ENCODE measurements at regions not wholly inside any gene's neighbourhood (a gene's known extent, or its start where the extent isn't known, plus 50 kb on each side); places are given as distances from the start of the nearest gene placed in this dataset.

DNA sequence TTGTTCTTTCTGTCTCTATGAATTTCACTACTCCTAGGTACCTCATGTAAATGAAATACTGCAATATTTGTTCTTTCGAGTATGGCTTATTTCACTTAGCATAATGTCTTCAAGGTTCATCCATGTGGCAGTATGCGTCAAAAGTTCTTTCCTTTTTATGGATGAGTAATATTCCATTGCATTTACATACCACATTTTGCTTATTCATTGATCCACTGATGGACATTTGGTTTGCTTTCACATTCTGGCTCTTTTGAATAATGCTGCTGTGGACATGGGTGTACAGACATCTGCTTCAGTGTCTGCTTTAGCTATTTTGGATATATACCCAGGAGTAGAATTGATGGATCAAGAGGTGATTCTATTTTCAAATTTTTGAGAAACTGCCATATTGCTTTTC is 144.2 kb upstream of the PAPPA start:
- CTCF ChIA-PET = no interaction called here

DNA sequence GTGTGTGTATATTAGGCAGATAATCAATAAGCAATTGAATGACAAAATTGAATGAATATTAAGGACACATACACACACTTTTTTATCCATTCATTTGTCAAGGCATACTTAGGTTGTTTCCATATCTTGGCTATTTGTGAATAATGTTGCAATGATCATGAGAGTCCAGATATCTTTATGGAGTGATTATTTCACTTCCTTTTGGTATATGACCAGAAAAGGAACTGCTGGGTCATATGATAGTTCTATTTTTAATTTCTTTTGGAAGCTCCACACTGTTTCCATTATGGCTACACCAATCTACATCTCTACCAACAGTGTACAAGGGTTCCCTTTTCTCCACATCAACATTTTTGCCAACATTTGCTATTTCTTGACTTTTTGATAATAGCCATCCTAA is 137.7 kb upstream of the PAPPA start:
- no peak overlapping the region for H3K27ac ChIP-seq (ENCODE audit: low read length)
- Mint-ChIP-seq H3K4me1 (no peaks in the 10 kb centered on the region), H3K9me3 (peaks cover 6 to 21% (median 12%) of the 10 kb centered on the region in 3 donors), H3K27me3 (no peaks in the 10 kb centered on the region), H3K4me3 (no peak overlapping the region), H3K27ac (no peak overlapping the region), H3K36me3 (no peaks in the 10 kb centered on the region)
- ChIA-PET POLR2A (no interaction called here), CTCF (no interaction called here)
- no peak for ATAC-seq (replicated peaks in 1 of 4)
- no peaks in the 10 kb centered on the region for H3K9me3 ChIP-seq
- no peaks in the 10 kb centered on the region for H3K27me3 ChIP-seq (replicated peaks in 1 of 2; ENCODE audit: control insufficient read depth in 2 of 2, extremely low read depth in 1 of 2, insufficient read depth in 2 of 2, low read length in 1 of 2)
- no peak overlapping the region for H3K4me3 ChIP-seq (ENCODE audit: control insufficient read depth in 1 of 2, extremely low read depth in 1 of 2, low read length in 1 of 2)
- DNase-seq = no peak
- H3K4me1 ChIP-seq (ENCODE audit: control insufficient read depth in 1 of 2, extremely low read depth in 1 of 2, insufficient read depth in 2 of 2, low read length in 2 of 2) = no peaks in the 10 kb centered on the region
- no peaks in the 10 kb centered on the region for H3K36me3 ChIP-seq (ENCODE audit: control insufficient read depth in 2 of 2, extremely low read depth in 1 of 2, insufficient read depth in 1 of 2, low read length in 1 of 2)

More for the DNA sequence above, 144.2 kb upstream of the PAPPA start:
- Histone ChIP-seq H3K27ac (ENCODE audit: low read length) (no peak overlapping the region), H3K27me3 (replicated peaks in 1 of 2; ENCODE audit: control insufficient read depth in 2 of 2, extremely low read depth in 1 of 2, insufficient read depth in 2 of 2, low read length in 1 of 2) (no peaks in the 10 kb centered on the region), H3K4me1 (ENCODE audit: control insufficient read depth in 1 of 2, extremely low read depth in 1 of 2, insufficient read depth in 2 of 2, low read length in 2 of 2) (no peaks in the 10 kb centered on the region), H3K9me3 (no peaks in the 10 kb centered on the region), H3K36me3 (ENCODE audit: control insufficient read depth in 2 of 2, extremely low read depth in 1 of 2, insufficient read depth in 1 of 2, low read length in 1 of 2) (no peaks in the 10 kb centered on the region), H3K4me3 (ENCODE audit: control insufficient read depth in 1 of 2, extremely low read depth in 1 of 2, low read length in 1 of 2) (no peak overlapping the region)
- no peak overlapping the region for H3K4me3 Mint-ChIP-seq
- no peaks in the 10 kb centered on the region for H3K36me3 Mint-ChIP-seq
- H3K9me3 Mint-ChIP-seq = peaks cover 0 to 14% (median 5%) of the 10 kb centered on the region in 3 donors
- POLR2A ChIA-PET = no interaction called here
- ATAC-seq (replicated peaks in 1 of 4) (no peak), DNase-seq (no peak)
- no peaks in the 10 kb centered on the region for H3K27me3 Mint-ChIP-seq
- H3K27ac Mint-ChIP-seq = no peak overlapping the region
- no CpG with 5 or more reads among the region's 2 CpGs for WGBS (ENCODE audit: insufficient coverage)
- H3K4me1 Mint-ChIP-seq = no peaks in the 10 kb centered on the region

DNA sequence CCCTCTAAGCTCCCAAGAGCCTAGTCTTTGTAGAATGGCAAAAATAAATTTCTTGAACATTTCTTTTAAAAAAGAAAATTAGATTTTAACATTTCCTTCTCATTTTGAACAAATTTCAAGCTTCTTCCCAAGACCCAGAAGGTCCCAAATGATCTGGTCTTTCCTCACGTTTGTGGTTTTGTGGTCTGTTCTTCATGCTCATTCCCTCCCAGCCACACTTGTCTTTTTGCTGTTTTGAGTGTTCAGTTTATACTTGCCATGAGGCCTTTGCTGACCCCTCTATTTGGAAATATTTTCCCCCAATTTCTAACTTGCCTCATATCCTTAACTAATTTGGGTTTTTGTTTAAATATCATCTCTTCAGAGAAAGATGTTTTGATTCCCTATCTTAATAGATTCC is 133.4 kb upstream of the PAPPA start:
- Histone ChIP-seq H3K4me1 (ENCODE audit: control insufficient read depth in 1 of 2, extremely low read depth in 1 of 2, insufficient read depth in 2 of 2, low read length in 2 of 2) (no peaks in the 10 kb centered on the region), H3K27me3 (replicated peaks in 1 of 2; ENCODE audit: control insufficient read depth in 2 of 2, extremely low read depth in 1 of 2, insufficient read depth in 2 of 2, low read length in 1 of 2) (no peaks in the 10 kb centered on the region), H3K4me3 (ENCODE audit: control insufficient read depth in 1 of 2, extremely low read depth in 1 of 2, low read length in 1 of 2) (no peak overlapping the region), H3K27ac (ENCODE audit: low read length) (no peak overlapping the region), H3K9me3 (no peaks in the 10 kb centered on the region), H3K36me3 (ENCODE audit: control insufficient read depth in 2 of 2, extremely low read depth in 1 of 2, insufficient read depth in 1 of 2, low read length in 1 of 2) (no peaks in the 10 kb centered on the region)
- ChIA-PET POLR2A (no interaction called here), CTCF (no interaction called here)
- no CpG with 5 or more reads among the region's 1 CpG for WGBS (ENCODE audit: insufficient coverage)
- DNase-seq = no peak
- Mint-ChIP-seq H3K4me1 (no peaks in the 10 kb centered on the region), H3K36me3 (no peaks in the 10 kb centered on the region), H3K27ac (no peak overlapping the region), H3K9me3 (peaks cover 6 to 23% (median 9%) of the 10 kb centered on the region in 3 donors), H3K27me3 (no peaks in the 10 kb centered on the region), H3K4me3 (no peak overlapping the region)
- ATAC-seq (replicated peaks in 1 of 4) = no peak

DNA sequence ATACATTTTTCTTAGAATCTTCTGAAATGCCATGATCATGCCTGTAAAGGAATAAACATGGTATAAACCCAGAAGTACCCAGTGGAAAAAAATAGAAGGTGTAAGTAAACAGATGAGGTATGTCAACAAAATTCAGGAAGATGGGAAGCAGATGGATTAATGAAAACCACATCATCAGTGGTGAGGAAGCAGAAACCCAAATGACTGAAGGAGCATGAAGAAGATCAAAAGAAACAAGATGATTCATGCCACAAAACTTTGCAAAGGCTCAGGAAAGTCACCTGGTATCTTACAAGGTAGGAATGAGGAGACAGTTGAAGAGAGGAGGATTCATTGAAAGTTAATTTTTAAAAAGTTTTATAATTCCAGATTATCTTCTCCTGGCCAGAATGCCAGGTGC is 132.8 kb upstream of the PAPPA start:
- Histone ChIP-seq H3K4me1 (ENCODE audit: control insufficient read depth in 1 of 2, extremely low read depth in 1 of 2, insufficient read depth in 2 of 2, low read length in 2 of 2) (no peaks in the 10 kb centered on the region), H3K9me3 (no peaks in the 10 kb centered on the region), H3K4me3 (ENCODE audit: control insufficient read depth in 1 of 2, extremely low read depth in 1 of 2, low read length in 1 of 2) (no peak overlapping the region), H3K36me3 (ENCODE audit: control insufficient read depth in 2 of 2, extremely low read depth in 1 of 2, insufficient read depth in 1 of 2, low read length in 1 of 2) (no peaks in the 10 kb centered on the region), H3K27ac (ENCODE audit: low read length) (no peak overlapping the region), H3K27me3 (replicated peaks in 1 of 2; ENCODE audit: control insufficient read depth in 2 of 2, extremely low read depth in 1 of 2, insufficient read depth in 2 of 2, low read length in 1 of 2) (no peaks in the 10 kb centered on the region)
- ATAC-seq (replicated peaks in 1 of 4) (no peak), DNase-seq (no peak)
- Mint-ChIP-seq H3K4me1 (no peaks in the 10 kb centered on the region), H3K9me3 (peaks cover 6 to 23% (median 9%) of the 10 kb centered on the region in 3 donors), H3K4me3 (no peak overlapping the region), H3K27me3 (no peaks in the 10 kb centered on the region), H3K27ac (no peak overlapping the region), H3K36me3 (no peaks in the 10 kb centered on the region)
- CTCF ChIA-PET = no interaction called here
- POLR2A ChIA-PET = no interaction called here

DNA sequence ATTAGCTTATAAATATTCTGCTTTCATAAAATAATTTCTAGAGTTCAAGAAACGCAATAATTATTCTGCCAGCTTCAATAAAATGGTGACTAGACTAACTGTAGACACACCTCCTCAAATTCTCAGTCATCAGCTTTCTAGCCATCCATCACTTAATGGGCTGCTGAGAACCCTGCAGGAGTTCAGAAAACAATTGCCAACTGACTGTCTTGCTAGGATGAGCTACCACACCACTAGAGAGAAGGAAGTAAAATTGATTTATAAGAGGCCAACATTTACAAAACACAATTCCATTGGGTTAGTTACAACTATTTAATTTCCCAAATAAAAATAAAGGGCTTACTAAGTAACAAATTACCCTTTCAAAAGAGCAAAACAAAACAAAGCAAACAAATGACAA is 126.5 kb upstream of the PAPPA start:
- H3K4me3 ChIP-seq (ENCODE audit: control insufficient read depth in 1 of 2, extremely low read depth in 1 of 2, low read length in 1 of 2) = no peak overlapping the region
- no peaks in the 10 kb centered on the region for H3K4me1 ChIP-seq (ENCODE audit: control insufficient read depth in 1 of 2, extremely low read depth in 1 of 2, insufficient read depth in 2 of 2, low read length in 2 of 2)
- H3K9me3 ChIP-seq = no peaks in the 10 kb centered on the region
- Mint-ChIP-seq H3K4me1 (no peaks in the 10 kb centered on the region), H3K4me3 (no peak overlapping the region), H3K27me3 (no peaks in the 10 kb centered on the region), H3K9me3 (peaks cover 10 to 22% (median 18%) of the 10 kb centered on the region in 3 donors), H3K27ac (no peak overlapping the region), H3K36me3 (no peaks in the 10 kb centered on the region)
- POLR2A ChIA-PET = interaction anchor here in 1 of 2 donors (0.6 kb wide), 1 partner anchor 9 kb away, joined by 3 read pairs; no protein-coding TSS in a partner anchor
- CTCF ChIA-PET = no interaction called here
- DNase-seq (no peak), ATAC-seq (replicated peaks in 1 of 4) (no peak)
- H3K27me3 ChIP-seq (replicated peaks in 1 of 2; ENCODE audit: control insufficient read depth in 2 of 2, extremely low read depth in 1 of 2, insufficient read depth in 2 of 2, low read length in 1 of 2) = no peaks in the 10 kb centered on the region
- no peak overlapping the region for H3K27ac ChIP-seq (ENCODE audit: low read length)
- H3K36me3 ChIP-seq (ENCODE audit: control insufficient read depth in 2 of 2, extremely low read depth in 1 of 2, insufficient read depth in 1 of 2, low read length in 1 of 2) = no peaks in the 10 kb centered on the region
- no CpG with 5 or more reads among the region's 1 CpG for WGBS (ENCODE audit: insufficient coverage)

DNA sequence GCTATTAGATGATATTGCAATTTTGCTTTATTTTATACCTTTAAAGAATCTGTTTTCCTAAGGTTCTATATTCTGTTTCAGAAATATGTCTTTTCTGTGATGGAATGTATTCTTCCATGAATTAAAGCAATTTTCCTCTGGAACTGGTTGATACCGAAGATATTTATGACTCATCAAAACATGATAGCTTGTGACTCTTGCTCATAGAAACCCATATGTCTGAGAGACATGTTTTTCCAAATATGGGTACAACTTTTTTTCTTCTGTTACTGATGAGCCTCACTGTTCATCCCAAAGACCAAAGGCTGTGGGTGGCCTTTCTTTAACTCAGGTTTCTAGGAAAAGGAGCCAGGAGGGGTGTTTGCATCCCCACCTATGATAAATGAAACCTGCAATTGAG is 126.1 kb upstream of the PAPPA start:
- Mint-ChIP-seq H3K4me3 (no peak overlapping the region), H3K4me1 (no peaks in the 10 kb centered on the region), H3K27me3 (no peaks in the 10 kb centered on the region), H3K27ac (no peak overlapping the region), H3K9me3 (peaks cover 10 to 22% (median 18%) of the 10 kb centered on the region in 3 donors), H3K36me3 (no peaks in the 10 kb centered on the region)
- H3K4me3 ChIP-seq (ENCODE audit: control insufficient read depth in 1 of 2, extremely low read depth in 1 of 2, low read length in 1 of 2) = no peak overlapping the region
- no peak for DNase-seq
- H3K36me3 ChIP-seq (ENCODE audit: control insufficient read depth in 2 of 2, extremely low read depth in 1 of 2, insufficient read depth in 1 of 2, low read length in 1 of 2) = no peaks in the 10 kb centered on the region
- WGBS (ENCODE audit: insufficient coverage) = no CpG with 5 or more reads among the region's 1 CpG
- H3K4me1 ChIP-seq (ENCODE audit: control insufficient read depth in 1 of 2, extremely low read depth in 1 of 2, insufficient read depth in 2 of 2, low read length in 2 of 2) = no peaks in the 10 kb centered on the region
- H3K9me3 ChIP-seq = no peaks in the 10 kb centered on the region
- no peak overlapping the region for H3K27ac ChIP-seq (ENCODE audit: low read length)
- no peaks in the 10 kb centered on the region for H3K27me3 ChIP-seq (replicated peaks in 1 of 2; ENCODE audit: control insufficient read depth in 2 of 2, extremely low read depth in 1 of 2, insufficient read depth in 2 of 2, low read length in 1 of 2)
- POLR2A ChIA-PET = interaction anchor here in 1 of 2 donors (0.6 kb wide), 1 partner anchor 10 kb away, joined by 3 read pairs; no protein-coding TSS in a partner anchor
- no peak for ATAC-seq (replicated peaks in 1 of 4)
- CTCF ChIA-PET = no interaction called here

DNA sequence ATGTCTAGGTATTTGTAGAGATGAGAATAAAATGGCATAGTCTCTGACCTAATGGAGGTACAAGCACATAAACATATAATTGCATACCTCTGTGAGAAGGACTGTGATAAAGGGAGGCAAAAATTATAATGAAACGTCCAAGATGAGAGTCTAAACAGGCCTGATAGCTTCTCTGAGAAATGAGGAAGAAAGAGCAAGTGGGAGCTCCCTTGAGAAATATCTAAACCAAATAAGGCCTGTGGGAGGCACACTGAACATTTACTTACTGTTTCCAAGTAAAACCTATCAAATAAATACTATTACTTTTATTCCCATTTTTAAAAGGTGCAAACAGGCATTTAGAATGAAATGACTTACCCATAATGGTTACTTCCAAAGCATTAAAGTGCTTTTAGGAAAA is 125.6 kb upstream of the PAPPA start:
- Mint-ChIP-seq H3K4me1 (no peaks in the 10 kb centered on the region), H3K27ac (no peak overlapping the region), H3K4me3 (no peak overlapping the region), H3K9me3 (peaks cover 10 to 22% (median 18%) of the 10 kb centered on the region in 3 donors), H3K27me3 (no peaks in the 10 kb centered on the region), H3K36me3 (no peaks in the 10 kb centered on the region)
- H3K9me3 ChIP-seq = no peaks in the 10 kb centered on the region
- CTCF ChIA-PET = no interaction called here
- POLR2A ChIA-PET = no interaction called here
- H3K27me3 ChIP-seq (replicated peaks in 1 of 2; ENCODE audit: control insufficient read depth in 2 of 2, extremely low read depth in 1 of 2, insufficient read depth in 2 of 2, low read length in 1 of 2) = no peaks in the 10 kb centered on the region
- no CpG with 5 or more reads among the region's 1 CpG for WGBS (ENCODE audit: insufficient coverage)
- no peak overlapping the region for H3K4me3 ChIP-seq (ENCODE audit: control insufficient read depth in 1 of 2, extremely low read depth in 1 of 2, low read length in 1 of 2)
- H3K27ac ChIP-seq (ENCODE audit: low read length) = no peak overlapping the region
- no peaks in the 10 kb centered on the region for H3K36me3 ChIP-seq (ENCODE audit: control insufficient read depth in 2 of 2, extremely low read depth in 1 of 2, insufficient read depth in 1 of 2, low read length in 1 of 2)
- DNase-seq (no peak), ATAC-seq (replicated peaks in 1 of 4) (no peak)
- H3K4me1 ChIP-seq (ENCODE audit: control insufficient read depth in 1 of 2, extremely low read depth in 1 of 2, insufficient read depth in 2 of 2, low read length in 2 of 2) = no peaks in the 10 kb centered on the region

All from T-cell (primary cell).